ENCODE measurements at regions not wholly inside any gene's neighbourhood (a gene's known extent, or its start where the extent isn't known, plus 50 kb on each side); places are given as distances from the start of the nearest gene placed in this dataset.

DNA sequence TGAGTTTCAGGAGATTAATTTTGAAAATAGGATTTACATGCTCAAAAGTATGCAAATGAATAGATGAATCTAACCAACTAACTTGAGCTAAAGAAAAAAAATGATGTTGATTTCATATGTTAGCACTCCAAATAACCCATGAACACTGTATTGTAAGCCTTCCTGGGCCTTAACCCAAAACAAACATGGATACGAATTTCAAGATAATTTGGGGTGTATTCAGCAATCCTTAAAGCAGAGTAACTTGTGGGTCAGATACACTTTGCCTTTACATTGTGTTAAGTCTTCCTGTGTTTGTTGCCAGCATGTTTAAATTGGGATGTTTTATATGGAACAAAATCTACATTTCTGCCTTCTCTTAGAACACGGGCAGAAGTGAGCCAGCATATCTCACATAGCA lies 124.2 kb upstream of the WDR11 start:
- no peak for DNase-seq (ENCODE audit: extremely low spot score)
- WGBS = 67% methylated on average over 2 of the region's 2 CpGs
- Histone ChIP-seq H3K4me1 (no peaks in the 10 kb centered on the region), H3K4me3 (no peak overlapping the region), H3K36me3 (no peaks in the 10 kb centered on the region), H3K27ac (replicated peaks in 1 of 4) (no peak overlapping the region), H3K27me3 (no peaks in the 10 kb centered on the region), H3K9me3 (no peaks in the 10 kb centered on the region)
- no peak for TF ChIP-seq POLR2AphosphoS5 (IDR thresholded peaks at IDR 0.05)
- no peak for TF ChIP-seq POLR2A (IDR thresholded peaks at IDR 0.05; ENCODE audit: low read depth)
- TF ChIP-seq, protein P1, sequence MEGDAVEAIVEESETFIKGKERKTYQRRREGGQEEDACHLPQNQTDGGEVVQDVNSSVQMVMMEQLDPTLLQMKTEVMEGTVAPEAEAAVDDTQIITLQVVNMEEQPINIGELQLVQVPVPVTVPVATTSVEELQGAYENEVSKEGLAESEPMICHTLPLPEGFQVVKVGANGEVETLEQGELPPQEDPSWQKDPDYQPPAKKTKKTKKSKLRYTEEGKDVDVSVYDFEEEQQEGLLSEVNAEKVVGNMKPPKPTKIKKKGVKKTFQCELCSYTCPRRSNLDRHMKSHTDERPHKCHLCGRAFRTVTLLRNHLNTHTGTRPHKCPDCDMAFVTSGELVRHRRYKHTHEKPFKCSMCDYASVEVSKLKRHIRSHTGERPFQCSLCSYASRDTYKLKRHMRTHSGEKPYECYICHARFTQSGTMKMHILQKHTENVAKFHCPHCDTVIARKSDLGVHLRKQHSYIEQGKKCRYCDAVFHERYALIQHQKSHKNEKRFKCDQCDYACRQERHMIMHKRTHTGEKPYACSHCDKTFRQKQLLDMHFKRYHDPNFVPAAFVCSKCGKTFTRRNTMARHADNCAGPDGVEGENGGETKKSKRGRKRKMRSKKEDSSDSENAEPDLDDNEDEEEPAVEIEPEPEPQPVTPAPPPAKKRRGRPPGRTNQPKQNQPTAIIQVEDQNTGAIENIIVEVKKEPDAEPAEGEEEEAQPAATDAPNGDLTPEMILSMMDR (IDR thresholded peaks at IDR 0.05) = no peak
- no peak for TF ChIP-seq EP300 (IDR thresholded peaks at IDR 0.05)
- intact Hi-C loops (cut with DNase I) = no loop called here

DNA sequence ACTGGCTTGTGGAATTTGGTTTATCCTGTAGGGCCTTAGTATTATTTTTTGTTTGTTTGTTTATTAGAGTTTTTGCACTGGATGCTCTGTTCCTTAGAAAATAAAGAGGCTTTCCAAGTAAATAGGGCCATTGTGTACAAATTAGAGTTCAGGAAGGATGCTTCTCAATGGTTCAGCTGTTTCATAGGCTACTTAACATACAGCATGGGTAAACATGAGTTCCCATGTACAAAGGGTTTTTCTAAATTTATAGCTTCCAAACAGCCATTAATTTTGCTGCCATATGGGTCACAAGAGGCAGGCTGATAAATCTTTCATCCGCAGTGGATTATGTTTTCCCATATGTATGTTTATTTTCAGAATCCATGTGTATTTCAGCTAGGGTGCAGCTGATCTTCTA lies 121.6 kb upstream of the WDR11 start:
- no peaks in the 10 kb centered on the region for H3K9me3 ChIP-seq
- H3K4me1 ChIP-seq = no peaks in the 10 kb centered on the region
- DNase-seq (ENCODE audit: extremely low spot score) = no peak
- no peak overlapping the region for H3K4me3 ChIP-seq
- WGBS = 33% methylated on average over 1 of the region's 1 CpG
- TF ChIP-seq POLR2AphosphoS5 (IDR thresholded peaks at IDR 0.05) (no peak), EP300 (IDR thresholded peaks at IDR 0.05) (no peak), POLR2A (IDR thresholded peaks at IDR 0.05; ENCODE audit: low read depth) (no peak)
- TF ChIP-seq, protein P1 (IDR thresholded peaks at IDR 0.05) = no peak
- intact Hi-C loops (cut with DNase I) = no loop called here
- no peak overlapping the region for H3K27ac ChIP-seq (replicated peaks in 1 of 4)
- no peaks in the 10 kb centered on the region for H3K27me3 ChIP-seq
- no peaks in the 10 kb centered on the region for H3K36me3 ChIP-seq

DNA sequence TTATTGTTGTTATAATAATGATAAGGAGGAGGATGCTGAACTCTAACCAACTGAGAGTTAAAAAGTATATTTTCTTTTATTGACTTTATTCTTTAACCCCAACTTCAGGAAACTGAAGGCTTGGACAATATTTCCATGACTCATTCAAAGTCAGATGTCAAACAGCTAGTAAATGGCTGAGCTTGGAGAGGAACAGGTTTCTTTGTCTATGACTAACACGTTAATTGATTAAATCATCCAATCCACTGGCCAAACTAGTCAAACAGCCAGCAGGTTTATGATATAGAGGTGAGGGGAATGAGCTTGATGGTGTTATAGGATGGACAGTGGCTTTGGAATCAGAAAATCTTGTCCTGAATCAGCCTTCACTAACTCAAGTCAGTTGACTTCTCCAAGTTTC lies 119.1 kb upstream of the WDR11 start:
- Histone ChIP-seq H3K27ac (replicated peaks in 1 of 4) (no peak overlapping the region), H3K27me3 (peaks cover 0 to 2% (median 0%) of the 10 kb centered on the region in 4 donors), H3K9me3 (no peaks in the 10 kb centered on the region), H3K4me3 (no peak overlapping the region), H3K36me3 (no peaks in the 10 kb centered on the region), H3K4me1 (no peaks in the 10 kb centered on the region)
- TF ChIP-seq, protein P1 (IDR thresholded peaks at IDR 0.05) = no peak
- TF ChIP-seq EP300 (IDR thresholded peaks at IDR 0.05) = no peak
- TF ChIP-seq POLR2AphosphoS5 (IDR thresholded peaks at IDR 0.05) = no peak
- intact Hi-C loops (cut with DNase I) = loop anchor here (10.0 kb wide), 1 partner anchor 307 kb away; no protein-coding TSS in a partner anchor
- no peak for DNase-seq (ENCODE audit: extremely low spot score)
- 86% methylated on average over 1 of the region's 1 CpG for WGBS

DNA sequence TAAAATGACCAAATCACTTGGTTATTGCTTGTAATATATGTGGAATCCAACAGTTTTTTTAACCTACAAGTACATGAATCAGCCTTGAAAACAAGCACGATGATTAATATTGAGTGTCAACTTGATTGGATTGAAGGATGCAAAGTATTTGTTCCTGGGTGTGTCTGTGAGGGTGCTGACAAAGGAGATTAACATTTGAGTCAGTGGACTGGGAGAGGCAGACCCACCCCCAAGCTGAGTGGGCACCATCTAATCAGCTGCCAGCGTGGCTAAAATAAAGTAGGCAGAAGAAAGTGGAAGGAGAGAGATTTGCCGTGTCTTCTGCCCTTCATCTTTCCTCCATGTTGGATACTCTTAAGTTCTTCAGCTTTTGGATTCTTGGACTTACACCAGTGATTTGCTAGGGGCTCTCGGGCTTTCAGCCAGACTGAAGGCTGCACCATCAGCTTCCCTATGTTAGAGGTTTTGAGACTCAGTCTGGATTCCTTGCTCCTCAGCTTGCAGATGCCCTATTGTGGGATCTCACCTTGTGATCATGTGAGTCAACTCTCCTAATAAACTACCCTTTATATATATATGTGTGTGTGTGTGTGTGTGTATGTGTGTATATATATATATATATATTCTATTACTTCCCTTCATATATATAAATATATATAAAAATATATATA lies 118.4 kb upstream of the WDR11 start:
- no peaks in the 10 kb centered on the region for H3K9me3 ChIP-seq
- intact Hi-C loops (cut with DNase I) = loop anchor here (10.0 kb wide), 1 partner anchor 308 kb away; no protein-coding TSS in a partner anchor
- no peaks in the 10 kb centered on the region for H3K4me1 ChIP-seq
- H3K4me3 ChIP-seq = no peak overlapping the region
- no peaks in the 10 kb centered on the region for H3K36me3 ChIP-seq
- 98% methylated on average over 4 of the region's 4 CpGs for WGBS
- DNase-seq (ENCODE audit: extremely low spot score) = no peak
- TF ChIP-seq POLR2A (IDR thresholded peaks at IDR 0.05; ENCODE audit: low read depth) (no peak), POLR2AphosphoS5 (IDR thresholded peaks at IDR 0.05) (no peak)
- TF ChIP-seq, protein P1 (IDR thresholded peaks at IDR 0.05) = no peak
- no peak overlapping the region for H3K27ac ChIP-seq (replicated peaks in 1 of 4)
- H3K27me3 ChIP-seq = peaks cover 0 to 4% (median 0%) of the 10 kb centered on the region in 4 donors

Measured in esophagus muscularis mucosa (tissue), 4 donors.